PC-3 (cell line): ENCODE measurements at regions not wholly inside any gene's neighbourhood (a gene's known extent, or its start where the extent isn't known, plus 50 kb on each side); places are given as distances from the start of the nearest gene placed in this dataset.

Experiments used
- ATAC-seq: fragments of 200-7000 bp; cut with Tn5 transposase; 2 replicates; pipeline ENCODE4 v1.9.1; 2020; ENCODE audit warnings: mild to moderate bottlenecking, moderate library complexity
- BruUV-seq: library from RNA; stranded (reverse); fragments of 400-500 nt; replicated peaks from 2 replicates; lab custom pipeline; 2021; lab: Mats Ljungman, UMichigan
- CTCF ChIA-PET: fragments of 300-600 bp; sonication (Branson Sonifier 250); formaldehyde crosslinking; loops from one replicate; lab custom pipeline; 2022; ENCODE audit warnings: antibody characterized with exemption; lab: Charles Lee
- POLR2A ChIA-PET: fragments of 300-600 bp; sonication (Branson Sonifier 250); formaldehyde crosslinking; loops from one replicate; lab custom pipeline; 2022; ENCODE audit warnings: antibody characterized with exemption; ENCODE audit not compliant: unreplicated experiment; lab: Charles Lee
- DNase-seq: peaks from one replicate; pipeline ENCODE4 v3.0.0-alpha.2; 2015
- H2AFZ ChIP-seq: fragments of 300-600 bp; sonication (generic); 2 replicates; pipeline ENCODE4 v1.6.0; 2016; ENCODE audit warnings: antibody characterized with exemption, low read length
- H3F3A ChIP-seq: fragments of 300-600 bp; sonication (generic); one replicate; pipeline ENCODE4 v1.6.0; 2017; ENCODE audit warnings: antibody characterized with exemption, low read length, control low read depth, mild to moderate bottlenecking; ENCODE audit not compliant: unreplicated experiment
- H3K27ac ChIP-seq: fragments of 300-600 bp; sonication (generic); 2 replicates; pipeline ENCODE4 v1.5.1; 2016; ENCODE audit warnings: mild to moderate bottlenecking, low read length
- H3K27me3 ChIP-seq: fragments of 300-600 bp; sonication (generic); 2 replicates; pipeline ENCODE4 v1.6.1; 2016; ENCODE audit warnings: low read length, mixed read lengths
- H3K36me3 ChIP-seq: fragments of 300-600 bp; sonication (generic); 2 replicates; pipeline ENCODE4 v1.6.1; 2016; ENCODE audit warnings: low read depth, mixed run types, low read length, mixed read lengths
- H3K4me1 ChIP-seq: fragments of 300-600 bp; sonication (generic); 2 replicates; pipeline ENCODE4 v1.5.1; 2016; ENCODE audit warnings: low read length; ENCODE audit not compliant: insufficient read depth
- H3K4me2 ChIP-seq: fragments of 300-600 bp; sonication (generic); 2 replicates; pipeline ENCODE4 v1.6.0; 2016; ENCODE audit warnings: low read length
- H3K4me3 ChIP-seq: fragments of 300-600 bp; sonication (generic); 2 replicates; pipeline ENCODE4 v1.5.1; 2016; ENCODE audit warnings: mild to moderate bottlenecking, low read length, mixed read lengths
- H3K79me2 ChIP-seq: fragments of 300-600 bp; sonication (generic); 2 replicates; pipeline ENCODE4 v1.6.1; 2017; ENCODE audit warnings: low read length, mixed read lengths
- H3K9ac ChIP-seq: fragments of 300-600 bp; sonication (generic); 2 replicates; pipeline ENCODE4 v1.6.0; 2016; ENCODE audit warnings: mild to moderate bottlenecking, low read length
- H3K9me2 ChIP-seq: fragments of 300-600 bp; sonication (generic); replicated peaks from 2 replicates; pipeline ENCODE4 v1.6.1; 2016; ENCODE audit warnings: mixed run types, low read length, mixed read lengths
- H3K9me3 ChIP-seq: fragments of 300-600 bp; sonication (generic); 2 replicates; pipeline ENCODE4 v1.6.1; 2016; ENCODE audit warnings: low read length, mixed read lengths
- H4K20me1 ChIP-seq: fragments of 300-600 bp; sonication (generic); 2 replicates; pipeline ENCODE4 v1.6.1; 2016; ENCODE audit warnings: low read length, mixed read lengths
- EZH2 ChIP-seq: fragments of 300-600 bp; sonication (generic); IDR thresholded peaks from one replicate; pipeline ENCODE4 v1.6.1; 2017; ENCODE audit warnings: antibody characterized with exemption, mild to moderate bottlenecking, low read length; ENCODE audit not compliant: unreplicated experiment
- EZH2phosphoT487 ChIP-seq: fragments of 300-600 bp; sonication (generic); IDR thresholded peaks from 2 replicates; pipeline ENCODE4 v1.6.1; 2018; ENCODE audit warnings: mild to moderate bottlenecking, antibody characterized with exemption, low read length, borderline replicate concordance
- intact Hi-C: fragments of 100-400 bp; cut with micrococcal nuclease; formaldehyde crosslinking; loops from 2 replicates; pipeline ENCODE4 v1.9.0; 2023
- TF ChIP-seq, protein P1 (sequence below): fragments of 300-600 bp; sonication (generic); conservative IDR thresholded peaks from 2 replicates; pipeline ENCODE4 v1.5.1; 2017; ENCODE audit warnings: antibody characterized with exemption, low read depth, mild to moderate bottlenecking, low read length

DNA sequence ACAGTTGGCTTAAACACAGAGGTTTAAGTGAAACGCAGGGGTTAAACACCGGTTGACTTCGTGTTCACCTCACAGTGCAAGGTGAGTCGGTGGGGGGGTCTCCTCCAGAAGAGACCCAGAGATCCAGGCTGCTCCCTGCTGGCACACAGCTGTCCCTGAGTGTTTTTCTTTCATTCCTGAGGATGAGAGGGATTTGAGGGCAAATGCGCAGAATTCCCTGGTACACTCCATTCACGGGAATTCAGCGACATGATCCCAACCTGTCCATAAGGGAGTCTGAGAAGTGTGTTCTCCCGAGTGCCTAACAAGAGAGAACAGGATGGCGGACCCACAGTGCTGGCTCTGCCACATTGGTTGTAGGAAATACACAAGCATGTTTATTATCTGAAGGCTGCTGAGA, 107.2 kb upstream of the ESRRB start:
- Histone ChIP-seq H3K4me1 (no peaks in the 10 kb centered on the region), H3K9me2 (no peaks in the 10 kb centered on the region), H3K4me3 (no peak overlapping the region), H3K4me2 (no peak overlapping the region), H3K27ac (no peak overlapping the region), H3K9ac (no peak overlapping the region), H3K36me3 (no peaks in the 10 kb centered on the region), H3K79me2 (no peaks in the 10 kb centered on the region), H3F3A (no peaks in the 10 kb centered on the region), H4K20me1 (no peaks in the 10 kb centered on the region), H3K9me3 (no peaks in the 10 kb centered on the region), H2AFZ (no peak overlapping the region), H3K27me3 (peaks cover 4% of the 10 kb centered on the region; the same call in 1 of the 2 replicates)
- no TSS peak for BruUV-seq
- DNase-seq (no peak), ATAC-seq (no peak)
- CTCF ChIA-PET, result no interaction called here
- intact Hi-C loops, result no loop called here
- POLR2A ChIA-PET, result no interaction called here
- TF ChIP-seq, protein P1, sequence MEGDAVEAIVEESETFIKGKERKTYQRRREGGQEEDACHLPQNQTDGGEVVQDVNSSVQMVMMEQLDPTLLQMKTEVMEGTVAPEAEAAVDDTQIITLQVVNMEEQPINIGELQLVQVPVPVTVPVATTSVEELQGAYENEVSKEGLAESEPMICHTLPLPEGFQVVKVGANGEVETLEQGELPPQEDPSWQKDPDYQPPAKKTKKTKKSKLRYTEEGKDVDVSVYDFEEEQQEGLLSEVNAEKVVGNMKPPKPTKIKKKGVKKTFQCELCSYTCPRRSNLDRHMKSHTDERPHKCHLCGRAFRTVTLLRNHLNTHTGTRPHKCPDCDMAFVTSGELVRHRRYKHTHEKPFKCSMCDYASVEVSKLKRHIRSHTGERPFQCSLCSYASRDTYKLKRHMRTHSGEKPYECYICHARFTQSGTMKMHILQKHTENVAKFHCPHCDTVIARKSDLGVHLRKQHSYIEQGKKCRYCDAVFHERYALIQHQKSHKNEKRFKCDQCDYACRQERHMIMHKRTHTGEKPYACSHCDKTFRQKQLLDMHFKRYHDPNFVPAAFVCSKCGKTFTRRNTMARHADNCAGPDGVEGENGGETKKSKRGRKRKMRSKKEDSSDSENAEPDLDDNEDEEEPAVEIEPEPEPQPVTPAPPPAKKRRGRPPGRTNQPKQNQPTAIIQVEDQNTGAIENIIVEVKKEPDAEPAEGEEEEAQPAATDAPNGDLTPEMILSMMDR, result no peak
- no peak for TF ChIP-seq EZH2
- TF ChIP-seq EZH2phosphoT487, result no peak

GRCh38 chr14:76271041-76271755, 104.7 kb upstream of the ESRRB start:
- TF ChIP-seq, protein P1, result no peak
- TF ChIP-seq EZH2phosphoT487, result no peak
- no peak for TF ChIP-seq EZH2
- H3F3A ChIP-seq, result no peaks in the 10 kb centered on the region
- no peak overlapping the region for H3K4me2 ChIP-seq
- no peaks in the 10 kb centered on the region for H3K36me3 ChIP-seq
- no peak overlapping the region for H2AFZ ChIP-seq
- no peak overlapping the region for H3K9ac ChIP-seq
- ChIA-PET POLR2A (no interaction called here), CTCF (no interaction called here)
- no peak overlapping the region for H3K27ac ChIP-seq
- H3K79me2 ChIP-seq, result no peaks in the 10 kb centered on the region
- ATAC-seq (no peak), DNase-seq (no peak)
- H3K9me2 ChIP-seq, result no peaks in the 10 kb centered on the region
- intact Hi-C loops, result no loop called here
- BruUV-seq, result no TSS peak
- H3K27me3 ChIP-seq, result peaks cover 4% of the 10 kb centered on the region; the same call in 1 of the 2 replicates
- H3K4me1 ChIP-seq, result no peaks in the 10 kb centered on the region
- H4K20me1 ChIP-seq, result no peaks in the 10 kb centered on the region
- H3K4me3 ChIP-seq, result no peak overlapping the region
- no peaks in the 10 kb centered on the region for H3K9me3 ChIP-seq

DNA sequence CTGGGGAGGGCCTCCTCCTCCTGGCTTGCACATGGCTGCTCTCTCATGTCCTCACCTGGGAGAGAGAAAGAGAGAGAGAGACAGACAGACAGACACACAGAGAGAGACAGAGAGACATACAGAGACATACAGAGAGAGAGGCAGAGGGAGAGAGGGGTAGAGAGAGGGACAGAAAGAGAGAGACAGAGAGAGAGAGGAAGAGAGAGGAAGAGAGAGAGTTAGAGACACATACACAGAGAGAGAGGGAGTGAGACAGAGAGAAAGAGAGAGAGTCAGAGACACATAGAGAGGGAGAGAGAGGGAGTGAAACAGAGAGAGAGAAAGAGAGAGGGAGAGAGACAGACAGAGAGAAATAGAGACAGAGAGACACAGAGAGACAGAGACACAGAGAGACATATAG, 103.6 kb upstream of the ESRRB start:
- H3K27ac ChIP-seq, result no peak overlapping the region
- H3K27me3 ChIP-seq, result peaks cover 4% of the 10 kb centered on the region; the same call in 1 of the 2 replicates

More for the DNA sequence above, 103.6 kb upstream of the ESRRB start:
- no TSS peak for BruUV-seq
- Histone ChIP-seq H3K79me2 (no peaks in the 10 kb centered on the region), H3K4me2 (no peak overlapping the region), H3K4me1 (no peaks in the 10 kb centered on the region), H3K9me3 (no peaks in the 10 kb centered on the region), H4K20me1 (no peaks in the 10 kb centered on the region), H3K9ac (no peak overlapping the region), H3F3A (no peaks in the 10 kb centered on the region), H3K9me2 (no peaks in the 10 kb centered on the region), H2AFZ (no peak overlapping the region), H3K36me3 (no peaks in the 10 kb centered on the region), H3K4me3 (no peak overlapping the region)
- DNase-seq (no peak), ATAC-seq (no peak)
- TF ChIP-seq, protein P1, result no peak
- TF ChIP-seq EZH2 (no peak), EZH2phosphoT487 (no peak)
- CTCF ChIA-PET, result no interaction called here
- POLR2A ChIA-PET, result no interaction called here
- intact Hi-C loops, result no loop called here
